Spleen (tissue), 11 donors: ENCODE measurements at regions not wholly inside any gene's neighbourhood (a gene's known extent, or its start where the extent isn't known, plus 50 kb on each side); places are given as distances from the start of the nearest gene placed in this dataset.

ENCODE experiments used
- DNase-seq: peaks from one replicate; pipeline ENCODE4 v3.0.0-alpha.2; 2020
- H3K27ac ChIP-seq, 8 donors: fragments of 200-600 bp; sonication (generic) in 7 of 8; 1 replicate in 4 of 8; 2 replicates in 4 of 8; pipeline versions ENCODE4 v1.5.0 to v1.8.0; 2016 to 2021; ENCODE audit warnings: inconsistent platforms in 4 of 8, mild to moderate bottlenecking in 4 of 8, moderate library complexity in 1 of 8
- H3K27me3 ChIP-seq, 7 donors: fragments of 200-600 bp; sonication (generic) in 6 of 7; replicated peaks in 1 of 7; 1 replicate in 4 of 7; 2 replicates in 3 of 7; pipeline versions ENCODE4 v1.5.0 to v1.8.0; 2016 to 2021; ENCODE audit warnings: inconsistent platforms in 3 of 7, mild to moderate bottlenecking in 1 of 7
- H3K36me3 ChIP-seq, 6 donors: fragments of 200-600 bp; sonication (generic) in 5 of 6; 1 replicate in 4 of 6; 2 replicates in 2 of 6; pipeline versions ENCODE4 v1.5.0 to v1.8.0; 2016 to 2021; ENCODE audit warnings: inconsistent platforms in 2 of 6
- H3K4me1 ChIP-seq, 6 donors: fragments of 200-600 bp; sonication (generic) in 5 of 6; 1 replicate in 3 of 6; 2 replicates in 3 of 6; pipeline versions ENCODE4 v1.5.0 to v1.8.0; 2016 to 2021; ENCODE audit warnings: inconsistent platforms in 3 of 6
- H3K4me3 ChIP-seq, 8 donors: fragments of 200-600 bp; sonication (generic) in 7 of 8; 1 replicate in 4 of 8; 2 replicates in 4 of 8; pipeline versions ENCODE4 v1.5.0 to v1.8.0; 2016 to 2021; ENCODE audit warnings: inconsistent platforms in 4 of 8, mild to moderate bottlenecking in 4 of 8, moderate library complexity in 2 of 8
- H3K9me3 ChIP-seq, 8 donors: fragments of 200-600 bp; sonication (generic) in 7 of 8; 1 replicate in 4 of 8; 2 replicates in 4 of 8; pipeline versions ENCODE4 v1.5.0 to v1.8.0; 2016 to 2021; ENCODE audit warnings: inconsistent platforms in 4 of 8
- CTCF ChIP-seq, 11 experiments: fragments of 200-600 bp in 7 of 11; fragments of 450-650 bp in 4 of 11; sonication (generic) in 4 of 11; IDR thresholded peaks in 8 of 11; conservative IDR thresholded peaks in 3 of 11; 1 replicate in 7 of 11; 2 replicates in 4 of 11; pipeline versions ENCODE4 v1.4.0 to v1.8.0; 2016 to 2021; ENCODE audit warnings: antibody characterized with exemption in 11 of 11, inconsistent platforms in 4 of 11, mild to moderate bottlenecking in 1 of 11
- POLR2A ChIP-seq, 3 donors: fragments of 450-650 bp; IDR thresholded peaks; one replicate each; pipeline ENCODE4 v1.5.1; 2017; ENCODE audit warnings: antibody characterized with exemption in 3 of 3, mild to moderate bottlenecking in 1 of 3
- POLR2AphosphoS5 ChIP-seq, 3 donors: sonication (generic); formaldehyde crosslinking; IDR thresholded peaks; one replicate each; pipeline ENCODE4 v1.5.1; 2017; ENCODE audit warnings: antibody characterized with exemption in 3 of 3
- WGBS, 5 donors: extraction: QIAGEN DNeasy Blood & Tissue Kit in 3 of 5; methylation state at CpG; one replicate each; pipeline versions ENCODE4 v1.1.5 to v1.1.7; 2013 to 2018; 5-methylcytosine and 5-hydroxymethylcytosine counted together
- intact Hi-C: fragments of 100-400 bp; cut with DNase I; formaldehyde crosslinking; loops from one replicate; pipeline ENCODE4 v1.15.0; 2023; ENCODE audit warnings: low total_unique reads
- donor health status: healthy with polysubstance abuse.
- donor health status: DM: no; HTN: no; CAD: no; lungs with moderate emphysema.
- donor health status: DM: no; HTN: no; CAD: no.
- donor health status: Bipolar disorder and iron deficiency.
- donor health status: healthy.
- donor health status: DM: no; HTN: no; CAD: no.
- donor health status: DM: yes; HTN: yes; CAD: no.

GRCh38 chr5:88656221-88656950 is 226.6 kb downstream of the MEF2C start:
- Histone ChIP-seq H3K9me3 (peaks cover 0 to 14% (median 0%) of the 10 kb centered on the region in 8 donors), H3K27ac (no peak overlapping the region), H3K27me3 (peaks cover 0 to 89% (median 45%) of the 10 kb centered on the region in 7 donors), H3K4me3 (no peak overlapping the region), H3K4me1 (peaks cover 0 to 21% (median 18%) of the 10 kb centered on the region in 6 donors), H3K36me3 (no peaks in the 10 kb centered on the region)
- TF ChIP-seq POLR2A (IDR thresholded peaks at IDR 0.05) = no peak
- no peak for TF ChIP-seq CTCF (IDR thresholded peaks at IDR 0.05 in 8 of 11, conservative IDR thresholded peaks at IDR 0.05 in 3 of 11)
- TF ChIP-seq POLR2AphosphoS5 (IDR thresholded peaks at IDR 0.05) = no peak
- WGBS, 5 donors = 66 to 76% (median 72%) methylated on average over 5 of the region's 5 CpGs
- DNase-seq = no peak
- intact Hi-C loops = no loop called here

DNA sequence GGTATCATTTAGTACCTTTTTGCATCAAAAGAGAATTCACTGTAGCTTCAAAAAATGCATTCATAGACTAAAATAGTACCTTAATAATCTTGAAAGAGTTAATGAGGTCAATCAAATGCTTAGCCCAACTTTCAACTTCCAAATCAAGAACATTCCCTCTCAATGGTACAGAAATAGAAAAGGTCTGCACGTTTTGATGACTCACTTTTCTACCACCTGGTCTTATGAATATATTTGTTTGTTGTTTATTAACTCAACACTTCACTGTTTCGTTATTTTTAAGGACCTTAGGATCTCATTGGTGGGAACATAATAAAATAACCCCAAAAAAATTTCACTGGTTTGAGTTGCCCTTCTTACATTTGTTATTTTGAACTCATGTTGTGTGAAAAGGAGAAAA is 229.5 kb downstream of the MEF2C start:
- Histone ChIP-seq H3K4me3 (no peak overlapping the region), H3K9me3 (no peaks in the 10 kb centered on the region), H3K4me1 (no peaks in the 10 kb centered on the region), H3K27me3 (peaks cover 0 to 76% (median 16%) of the 10 kb centered on the region in 7 donors), H3K36me3 (no peaks in the 10 kb centered on the region), H3K27ac (no peak overlapping the region)
- intact Hi-C loops = no loop called here
- no peak for DNase-seq
- TF ChIP-seq POLR2AphosphoS5 (IDR thresholded peaks at IDR 0.05) (no peak), POLR2A (IDR thresholded peaks at IDR 0.05) (no peak), CTCF (IDR thresholded peaks at IDR 0.05 in 8 of 11, conservative IDR thresholded peaks at IDR 0.05 in 3 of 11) (no peak)
- WGBS, 5 donors = 33 to 61% (median 45%) methylated on average over 2 of the region's 2 CpGs

DNA sequence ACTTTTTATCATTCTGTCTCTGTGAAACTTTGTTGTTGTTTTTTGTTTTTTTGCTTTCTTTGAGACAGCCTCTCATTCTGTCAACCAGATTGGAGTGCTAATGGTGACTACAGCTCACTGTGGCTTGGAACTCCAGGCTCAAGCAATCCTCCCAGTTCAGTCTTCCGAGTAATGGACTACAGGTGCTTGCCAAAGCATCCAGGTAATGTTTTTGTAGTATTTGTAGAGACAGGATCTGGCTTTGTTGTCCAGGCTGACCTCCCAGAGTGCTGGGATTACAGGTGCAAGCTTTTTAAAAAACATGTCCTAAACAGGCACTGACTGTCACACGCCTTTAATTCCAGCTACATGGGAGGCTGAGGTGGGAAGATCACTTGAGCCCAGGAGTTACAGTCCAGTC is 235.1 kb downstream of the MEF2C start:
- H3K9me3 ChIP-seq = no peaks in the 10 kb centered on the region
- H3K27me3 ChIP-seq = peaks cover 0 to 56% (median 3%) of the 10 kb centered on the region in 7 donors
- no peak overlapping the region for H3K4me3 ChIP-seq
- H3K4me1 ChIP-seq = no peaks in the 10 kb centered on the region
- no peaks in the 10 kb centered on the region for H3K36me3 ChIP-seq
- no peak overlapping the region for H3K27ac ChIP-seq
- TF ChIP-seq POLR2AphosphoS5 (IDR thresholded peaks at IDR 0.05) = no peak
- no peak for TF ChIP-seq CTCF (IDR thresholded peaks at IDR 0.05 in 8 of 11, conservative IDR thresholded peaks at IDR 0.05 in 3 of 11)
- TF ChIP-seq POLR2A (IDR thresholded peaks at IDR 0.05) = no peak
- DNase-seq = no peak
- 58 to 89% (median 68%) methylated on average over 2 of the region's 2 CpGs for WGBS, 5 donors
- intact Hi-C loops = no loop called here

- no peak for DNase-seq
- no peak for TF ChIP-seq CTCF (IDR thresholded peaks at IDR 0.05 in 8 of 11, conservative IDR thresholded peaks at IDR 0.05 in 3 of 11)
- TF ChIP-seq POLR2AphosphoS5 (IDR thresholded peaks at IDR 0.05) = no peak
- Histone ChIP-seq H3K9me3 (no peaks in the 10 kb centered on the region), H3K27ac (no peak overlapping the region), H3K4me3 (no peak overlapping the region), H3K36me3 (no peaks in the 10 kb centered on the region), H3K27me3 (peaks cover 0 to 51% (median 3%) of the 10 kb centered on the region in 7 donors), H3K4me1 (no peaks in the 10 kb centered on the region)
- intact Hi-C loops = no loop called here
- 86 to 98% (median 92%) methylated on average over 1 of the region's 1 CpG for WGBS, 5 donors
Observed at GRCh38 chr5:88646866-88647265, 236.1 kb downstream of the MEF2C start.
